ENCODE measurements at regions not wholly inside any gene's neighbourhood (a gene's known extent, or its start where the extent isn't known, plus 50 kb on each side); places are given as distances from the start of the nearest gene placed in this dataset.

- no peak for TF ChIP-seq FOXM1 (IDR thresholded peaks at IDR 0.05; ENCODE audit: borderline replicate concordance)
- no peak for TF ChIP-seq BHLHE40 (IDR thresholded peaks at IDR 0.05; ENCODE audit: borderline replicate concordance)
- TF ChIP-seq ZNF384 (IDR thresholded peaks at IDR 0.05) = no peak
- TF ChIP-seq ARNT (IDR thresholded peaks at IDR 0.05) = no peak
- TF ChIP-seq NFRKB (IDR thresholded peaks at IDR 0.05) = no peak
- no peak for TF ChIP-seq SP1 (IDR thresholded peaks at IDR 0.05)
- TF ChIP-seq FOXA1 (IDR thresholded peaks at IDR 0.05) = no peak
- no peak for TF ChIP-seq ELF4 (IDR thresholded peaks at IDR 0.05)
- no peak for TF ChIP-seq HDGF (IDR thresholded peaks at IDR 0.05; ENCODE audit: borderline replicate concordance)
- TF ChIP-seq CTBP1 (IDR thresholded peaks at IDR 0.05; ENCODE audit: borderline replicate concordance) = no peak
- TF ChIP-seq FOXK2 (IDR thresholded peaks at IDR 0.05) = no peak
Observed at GRCh38 chr14:48991141-48991540, 595.0 kb downstream of the RPS29 start.

All from HEK293T (cell line).